SK-MEL-5 (cell line): ENCODE measurements at regions not wholly inside any gene's neighbourhood (a gene's known extent, or its start where the extent isn't known, plus 50 kb on each side); places are given as distances from the start of the nearest gene placed in this dataset.
"Not testable (repeated sequence)": the region's sequence is repeated elsewhere in the genome, so short reads cannot be mapped to it uniquely, and the experiment has no call there.

ENCODE experiments used
- DNase-seq: peaks from one replicate; pipeline ENCODE4 v3.0.0-alpha.2; 2016; ENCODE audit warnings: low read depth, low spot score
- in situ Hi-C: cut with HindIII; loops from 2 replicates; pipeline ENCODE4 v1.10.0; 2016; ENCODE audit warnings: low sequenced_read_pairs, high pct_unique_total_duplicates, low pct_unique_long_range_greater_than_20kb
- small RNA-seq, 2 experiments: library from RNA; depleted of rRNA; stranded (forward); fragments of <200 nt; gene quantifications; one replicate each; pipeline ENCODE3, GENCODE V24; 2014

GRCh38 chr11:79515781-79516180 lies 75.0 kb upstream of the TENM4 start:
- no peak for DNase-seq
- in situ Hi-C loops = no loop called here

- in situ Hi-C loops = no loop called here
- DNase-seq = no peak
These were observed 73.9 kb upstream of the TENM4 start for GRCh38 chr11:79514695-79515094.

DNA sequence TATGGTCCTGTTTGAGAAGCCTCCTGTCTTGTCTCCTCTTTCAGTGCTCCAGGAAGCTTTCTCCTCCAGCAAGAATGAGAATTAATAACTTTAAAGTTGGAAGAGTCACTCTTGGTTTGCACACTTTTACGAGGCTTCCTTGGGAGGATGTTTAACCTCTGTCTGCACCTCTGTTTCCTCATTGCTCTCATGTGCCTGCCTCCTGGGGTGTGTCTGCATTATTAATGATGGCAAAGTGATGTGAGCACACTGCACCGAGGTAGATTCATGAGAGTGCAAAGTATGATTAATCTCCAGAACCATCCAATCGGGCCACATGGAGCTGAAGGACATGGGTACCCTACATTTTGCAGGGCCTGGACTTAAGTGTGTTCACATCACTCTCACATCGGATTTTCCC lies 73.5 kb upstream of the TENM4 start:
- in situ Hi-C loops = no loop called here
- no peak for DNase-seq

GRCh38 chr11:79512706-79513469 lies 72.1 kb upstream of the TENM4 start:
- in situ Hi-C loops = no loop called here
- DNase-seq = no peak

- in situ Hi-C loops = no loop called here
- DNase-seq = no peak
These were observed 70.1 kb upstream of the TENM4 start for GRCh38 chr11:79510960-79511359.

- DNase-seq = no peak
- in situ Hi-C loops = no loop called here
These were observed 67.6 kb upstream of the TENM4 start for GRCh38 chr11:79508461-79508860.

GRCh38 chr11:79507706-79508105 lies 66.9 kb upstream of the TENM4 start:
- in situ Hi-C loops = no loop called here
- DNase-seq = no peak

GRCh38 chr11:79506734-79507344 lies 66.0 kb upstream of the TENM4 start:
- no peak for DNase-seq
- in situ Hi-C loops = no loop called here

- no peak for DNase-seq
- in situ Hi-C loops = no loop called here
These were observed 65.3 kb upstream of the TENM4 start for GRCh38 chr11:79506124-79506523.

DNA sequence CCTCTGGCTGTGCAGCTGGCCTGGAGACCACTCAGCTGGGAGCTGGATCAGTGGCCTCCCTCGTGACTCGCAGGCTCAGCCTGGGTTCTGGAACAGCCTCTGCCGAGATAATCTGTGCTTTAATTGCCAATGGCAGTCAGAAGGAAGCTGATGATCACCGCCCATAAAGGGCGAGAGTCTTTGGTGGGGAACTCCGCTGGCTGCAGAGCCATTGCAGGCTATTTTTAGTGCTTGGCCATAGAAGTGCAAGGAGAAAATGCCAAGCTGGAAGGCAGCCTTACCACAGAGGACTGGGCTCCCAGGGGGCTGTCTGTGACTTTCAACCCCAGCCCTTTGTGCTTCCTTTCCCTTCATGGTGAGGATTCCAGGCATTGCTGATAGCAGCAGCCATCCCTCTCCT lies 62.2 kb upstream of the TENM4 start:
- DNase-seq = no peak
- in situ Hi-C loops = no loop called here

- DNase-seq = no peak
- in situ Hi-C loops = no loop called here
These were observed 60.9 kb upstream of the TENM4 start for GRCh38 chr11:79501707-79502106.

DNA sequence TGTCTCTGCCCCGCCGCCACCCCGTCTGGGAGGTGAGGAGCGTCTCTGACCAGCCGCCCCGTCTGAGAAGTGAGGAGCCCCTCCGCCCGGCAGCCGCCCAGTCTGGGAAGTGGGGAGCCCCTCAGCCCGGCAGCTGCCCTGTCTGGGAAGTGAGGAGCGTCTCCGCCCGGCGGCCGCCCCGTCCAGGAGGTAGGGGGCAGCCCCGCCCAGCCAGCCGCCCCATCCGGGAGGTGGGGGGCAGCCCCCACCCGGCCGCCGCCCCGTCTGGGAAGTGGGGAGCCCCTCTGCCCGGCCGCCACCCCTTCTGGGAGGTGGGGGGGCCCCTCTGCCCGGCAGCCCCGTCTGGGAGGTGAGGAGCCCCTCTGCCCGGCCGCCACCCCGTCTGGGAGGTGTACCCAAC lies 59.1 kb upstream of the TENM4 start:
- DNase-seq, in situ Hi-C loops: not testable (repeated sequence)

- DNase-seq = no peak
- in situ Hi-C loops = no loop called here
These were observed 57.8 kb upstream of the TENM4 start for GRCh38 chr11:79498667-79499066.

DNA sequence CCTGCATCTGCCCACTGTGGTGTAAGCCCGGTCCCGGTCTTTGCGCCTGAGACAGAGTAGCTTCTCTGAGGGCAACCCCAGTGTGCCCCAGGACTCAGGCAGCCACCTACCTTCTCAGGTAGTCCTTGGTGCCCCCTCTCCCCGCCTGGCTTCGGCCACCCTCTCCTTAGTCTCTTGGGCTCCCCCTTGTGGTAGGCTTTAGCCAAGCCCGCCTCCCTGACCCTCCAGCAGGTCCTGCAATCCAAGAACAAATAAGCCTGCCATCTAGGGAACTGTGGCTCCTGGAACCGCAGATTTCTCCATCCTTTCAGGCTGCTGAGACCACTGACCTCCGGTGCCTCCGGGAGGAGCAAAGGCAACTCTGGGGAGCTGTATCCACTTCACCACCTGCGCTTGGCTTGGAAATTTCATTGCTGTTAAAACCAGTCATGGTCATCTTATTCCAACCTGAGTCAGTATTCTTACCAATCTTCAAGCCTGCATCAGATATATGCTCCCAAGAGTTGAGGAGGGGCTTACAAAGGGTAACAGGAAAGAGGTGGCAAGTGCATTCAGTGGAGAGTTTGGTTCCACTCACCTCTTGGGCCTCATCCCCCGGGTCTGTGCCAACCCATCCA lies 52.8 kb upstream of the TENM4 start:
- peak; percentile 71 for DNase-seq
- in situ Hi-C loops = no loop called here

- in situ Hi-C loops = no loop called here
- no peak for DNase-seq
These were observed 51.2 kb upstream of the TENM4 start for GRCh38 chr11:79492008-79492407.

Small RNA genes lying in the stretch of these regions (small RNA-seq; reads per million reads assigned to genes)
- gene AP002802.2 (0 reads per million in 2 experiments), gene MIR4300 (0 reads per million in 2 experiments), gene MTND4LP18 (0 reads per million in 2 experiments), gene RNU6-544P (0 reads per million in 2 experiments)
